Activated CD8-positive, alpha-beta memory T cell treated with anti-CD3 and anti-CD28 coated beads for 48 hours (primary cell): ENCODE measurements at regions not wholly inside any gene's neighbourhood (a gene's known extent, or its start where the extent isn't known, plus 50 kb on each side); places are given as distances from the start of the nearest gene placed in this dataset.
"Not testable (repeated sequence)": the region's sequence is repeated elsewhere in the genome, so short reads cannot be mapped to it uniquely, and the experiment has no call there.

ENCODE experiments used
- DNase-seq, 3 experiments: peaks; one replicate each; pipeline ENCODE4 v3.0.0-alpha.2; 2020; ENCODE audit warnings: low read depth in 2 of 3, low spot score in 2 of 3

DNA sequence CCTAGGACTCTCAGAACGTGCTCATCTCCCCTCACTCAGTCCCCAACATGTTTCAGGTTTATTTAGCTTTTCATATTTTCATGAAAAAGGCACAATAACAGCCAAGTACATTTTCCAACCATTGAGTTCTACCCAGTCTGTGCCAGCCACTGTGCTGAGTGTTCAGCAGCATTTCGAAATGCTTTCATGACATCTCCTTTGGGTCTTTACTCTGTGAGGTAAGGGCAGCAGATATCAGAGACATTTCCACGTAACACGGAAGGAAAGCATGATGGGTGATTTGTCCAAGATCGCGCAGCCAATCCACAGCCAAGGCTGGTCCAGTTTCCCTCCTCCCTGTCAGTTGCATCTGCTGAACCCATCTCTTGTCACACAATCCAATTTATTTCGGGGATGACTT, 192.6 kb upstream of the IRF2BP2 start:
- DNase-seq: not testable (repeated sequence)

DNA sequence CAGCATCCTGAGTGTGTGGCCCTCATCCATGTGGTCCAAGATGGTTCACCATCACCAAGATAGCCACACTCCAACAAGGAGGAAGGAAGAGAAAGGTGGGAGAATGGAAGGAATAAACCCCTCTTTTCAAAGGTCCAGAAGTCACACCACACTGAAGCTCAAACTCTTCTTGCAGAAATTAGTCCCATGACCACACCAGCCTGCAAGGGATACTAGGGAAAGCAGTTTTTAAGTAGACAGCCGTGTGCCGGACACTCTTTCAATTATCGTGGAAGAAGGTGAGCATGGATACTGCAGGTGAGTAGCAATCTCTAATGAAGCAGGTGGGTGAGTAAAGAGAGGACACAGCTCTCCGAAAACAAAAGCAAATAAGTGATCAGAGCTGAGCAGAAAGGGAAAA, 191.7 kb upstream of the IRF2BP2 start:
- not testable (repeated sequence) for DNase-seq

DNA sequence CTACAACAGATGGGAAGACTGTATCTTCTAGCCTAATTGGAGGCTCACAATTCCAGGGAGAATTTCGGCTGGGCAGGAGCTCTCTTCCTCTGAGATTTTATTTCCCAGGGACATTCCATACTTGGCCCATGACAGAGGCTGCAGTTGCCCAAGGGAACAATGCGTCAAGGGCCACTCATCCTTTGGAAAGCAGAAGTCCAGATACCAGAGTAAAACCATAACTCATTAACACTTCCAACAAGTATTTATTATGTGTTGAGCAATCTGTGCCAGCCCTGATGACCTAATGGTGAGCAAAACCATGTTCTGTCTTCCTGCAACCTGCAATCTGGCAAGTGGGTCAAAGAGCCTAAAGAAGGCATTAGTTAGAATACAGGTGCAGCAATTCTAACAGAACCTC, 191.2 kb upstream of the IRF2BP2 start:
- not testable (repeated sequence) for DNase-seq

DNA sequence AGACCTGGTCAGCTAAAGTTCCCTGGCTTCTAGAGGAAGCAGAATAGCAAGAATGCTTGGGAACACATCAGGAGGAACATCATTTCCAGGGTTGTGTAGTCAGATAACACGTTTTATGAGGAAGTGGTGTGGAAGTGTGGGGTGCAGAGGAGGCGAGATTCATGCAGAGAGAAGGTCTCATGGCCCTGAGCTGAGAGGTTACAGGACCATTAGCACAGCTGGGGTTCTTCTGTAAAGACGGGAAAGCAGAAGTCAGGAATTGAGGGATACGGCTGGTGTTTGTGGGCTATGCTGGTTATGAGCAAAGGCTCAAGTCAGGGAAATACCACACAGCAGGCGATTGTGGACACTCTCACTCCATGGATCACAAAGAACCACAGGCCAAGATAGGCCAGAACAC, 190.6 kb upstream of the IRF2BP2 start:
- DNase-seq: not testable (repeated sequence)

DNA sequence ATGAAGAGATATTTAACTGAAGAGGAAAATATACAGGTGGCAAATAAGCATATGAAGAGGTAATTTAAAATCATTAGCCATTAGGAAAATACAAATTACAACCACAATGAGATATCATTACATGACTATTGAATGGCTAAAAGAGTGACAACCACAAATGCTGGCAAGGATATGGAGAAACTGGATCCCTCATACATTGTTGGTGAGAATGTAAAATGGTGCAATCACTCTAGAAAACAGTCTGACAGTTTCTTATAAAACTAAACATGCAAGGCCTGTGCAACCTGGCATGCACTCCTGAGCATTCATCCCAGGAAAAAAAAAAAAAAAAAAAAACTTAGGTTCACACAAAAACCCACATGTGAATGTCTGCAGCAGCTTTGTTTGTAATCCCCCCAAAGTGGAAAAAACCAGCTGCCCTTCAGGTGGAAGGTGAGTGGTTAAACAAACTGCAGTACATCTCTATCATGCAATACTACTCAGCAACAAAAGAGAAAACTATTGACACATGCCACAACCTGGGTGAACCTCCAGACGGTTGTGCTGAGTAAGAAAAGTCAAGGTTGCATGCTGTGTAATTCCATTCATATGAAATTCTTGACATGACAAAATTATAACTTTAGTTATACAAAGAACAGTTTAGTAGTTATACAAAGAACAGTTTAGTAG, 189.2 kb upstream of the IRF2BP2 start:
- DNase-seq: not testable (repeated sequence)

DNA sequence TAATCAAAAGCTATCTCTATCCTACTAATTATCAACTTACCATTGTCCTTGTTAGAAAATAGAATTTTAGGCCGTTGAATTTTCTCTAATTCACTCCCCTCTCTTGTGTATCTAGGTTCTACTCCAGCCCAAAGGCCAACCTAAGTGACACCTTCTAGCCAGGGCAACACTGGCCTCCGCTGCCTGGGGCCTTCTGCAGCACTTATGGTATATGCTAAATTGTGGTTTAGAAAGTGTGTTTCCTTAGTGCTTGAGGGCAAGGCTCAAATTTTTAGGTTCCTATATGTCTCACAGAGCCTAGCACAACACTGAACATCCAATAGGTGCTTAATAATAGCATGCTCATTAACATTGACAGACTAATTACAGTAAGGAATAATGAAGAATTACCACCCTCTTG, 187.2 kb upstream of the IRF2BP2 start:
- DNase-seq: not testable (repeated sequence)

DNA sequence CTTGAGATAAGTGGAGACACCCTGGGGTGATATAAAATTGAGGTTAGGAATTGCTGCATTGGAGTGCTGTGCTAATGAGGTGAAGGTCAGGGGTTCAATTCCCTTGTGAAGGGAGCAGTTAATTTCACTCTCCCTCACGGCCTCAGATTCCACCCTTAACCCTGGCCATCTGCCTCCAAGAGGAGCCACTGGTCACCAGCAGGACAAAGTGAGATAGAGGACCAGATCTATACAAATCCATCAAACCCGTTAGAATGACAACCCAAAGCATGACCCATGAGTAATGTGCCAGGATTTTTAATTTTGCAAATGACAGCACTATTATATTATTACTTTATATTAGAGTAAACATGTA, 186.4 kb upstream of the IRF2BP2 start:
- not testable (repeated sequence) for DNase-seq

DNA sequence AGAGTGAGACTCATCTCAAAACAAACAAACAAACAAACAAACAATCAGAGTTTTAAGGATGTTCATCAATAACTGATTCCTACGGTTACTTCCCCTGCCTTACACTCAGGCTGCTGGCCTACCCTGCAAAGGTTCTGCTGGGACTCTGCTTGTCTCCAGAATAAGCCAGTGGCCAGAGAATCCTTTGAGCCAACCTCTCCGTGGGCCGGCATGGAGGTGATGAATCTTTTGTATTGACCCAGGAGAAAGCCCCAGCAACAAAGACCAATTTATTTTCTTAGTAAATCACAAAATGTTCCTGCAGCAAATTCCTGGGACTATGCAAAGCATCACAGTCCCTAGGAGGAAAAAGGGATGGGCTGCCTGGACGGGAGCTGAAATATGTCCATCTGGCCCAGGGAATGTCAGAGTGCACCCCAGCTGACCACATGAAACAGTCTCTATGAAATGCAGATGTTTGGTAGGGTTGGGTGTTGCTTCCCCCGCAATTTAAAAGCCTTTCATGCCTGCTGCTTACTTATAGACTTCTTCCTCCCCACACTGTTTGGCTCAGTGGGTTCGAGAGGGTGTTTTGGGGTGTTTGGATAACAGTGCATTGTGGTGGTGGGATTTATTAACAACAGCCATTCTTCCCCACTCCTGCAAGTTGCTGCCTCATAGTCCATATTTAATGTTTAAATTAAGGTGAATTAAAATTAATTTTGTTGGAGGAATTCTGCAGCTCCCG, 185.9 kb upstream of the IRF2BP2 start:
- DNase-seq: not testable (repeated sequence)

DNA sequence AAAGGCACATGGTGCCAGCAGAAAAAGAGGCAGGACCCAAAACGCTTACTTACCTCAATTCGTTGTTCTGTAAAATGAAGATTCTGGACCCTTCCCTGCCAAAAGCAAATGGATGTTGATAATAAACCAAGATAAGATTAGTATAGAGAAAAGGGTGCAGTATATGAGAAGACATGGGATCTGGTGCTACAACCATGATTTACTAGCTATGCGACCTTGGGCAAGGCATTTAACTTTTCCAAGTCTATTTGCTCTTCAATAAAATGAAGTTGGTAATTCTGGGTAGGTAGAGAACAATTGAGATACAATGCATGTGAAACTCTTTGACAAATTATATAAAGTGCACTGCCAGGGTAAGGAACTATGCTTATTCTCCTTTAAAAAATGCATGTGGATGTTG, 185.0 kb upstream of the IRF2BP2 start:
- not testable (repeated sequence) for DNase-seq

DNA sequence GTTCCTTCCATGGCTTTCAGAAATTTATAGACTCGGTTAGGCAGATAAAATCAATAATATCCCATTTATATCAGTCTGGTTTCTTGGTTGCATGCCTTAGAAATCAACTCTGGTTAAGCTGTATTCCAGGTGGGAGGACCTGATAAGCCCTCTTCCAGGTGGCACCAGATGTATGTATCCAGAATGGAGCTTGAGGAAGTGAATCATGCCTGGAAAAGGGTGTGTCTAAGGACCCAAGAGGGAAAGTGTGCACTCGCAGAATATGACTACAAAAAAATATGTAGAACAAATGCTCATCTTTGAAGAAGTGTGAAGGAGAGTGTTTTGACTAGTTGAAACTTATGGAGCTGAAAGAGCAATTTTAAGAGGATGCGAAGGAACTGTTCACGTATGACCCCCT, 184.5 kb upstream of the IRF2BP2 start:
- DNase-seq: not testable (repeated sequence)

DNA sequence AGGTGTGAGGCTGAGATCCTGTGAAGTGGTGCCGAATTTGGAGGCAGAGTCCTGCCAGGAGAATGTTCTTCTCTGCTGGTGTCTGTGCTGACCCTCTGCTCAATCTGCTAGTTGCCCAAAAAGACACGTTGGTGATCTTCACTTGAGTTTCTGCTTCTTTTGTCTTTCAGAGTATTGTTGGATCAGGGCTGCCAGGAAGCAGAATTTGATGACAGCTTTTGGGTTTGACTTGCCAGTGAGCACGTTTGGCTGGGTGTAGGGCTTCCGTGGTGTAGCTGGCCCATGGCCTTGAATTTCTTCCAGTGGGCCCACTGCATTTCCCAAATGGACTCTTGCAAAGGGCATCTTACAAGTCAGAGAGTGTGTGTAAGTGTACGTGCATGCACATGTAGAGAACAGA, 183.9 kb upstream of the IRF2BP2 start:
- DNase-seq: not testable (repeated sequence)

DNA sequence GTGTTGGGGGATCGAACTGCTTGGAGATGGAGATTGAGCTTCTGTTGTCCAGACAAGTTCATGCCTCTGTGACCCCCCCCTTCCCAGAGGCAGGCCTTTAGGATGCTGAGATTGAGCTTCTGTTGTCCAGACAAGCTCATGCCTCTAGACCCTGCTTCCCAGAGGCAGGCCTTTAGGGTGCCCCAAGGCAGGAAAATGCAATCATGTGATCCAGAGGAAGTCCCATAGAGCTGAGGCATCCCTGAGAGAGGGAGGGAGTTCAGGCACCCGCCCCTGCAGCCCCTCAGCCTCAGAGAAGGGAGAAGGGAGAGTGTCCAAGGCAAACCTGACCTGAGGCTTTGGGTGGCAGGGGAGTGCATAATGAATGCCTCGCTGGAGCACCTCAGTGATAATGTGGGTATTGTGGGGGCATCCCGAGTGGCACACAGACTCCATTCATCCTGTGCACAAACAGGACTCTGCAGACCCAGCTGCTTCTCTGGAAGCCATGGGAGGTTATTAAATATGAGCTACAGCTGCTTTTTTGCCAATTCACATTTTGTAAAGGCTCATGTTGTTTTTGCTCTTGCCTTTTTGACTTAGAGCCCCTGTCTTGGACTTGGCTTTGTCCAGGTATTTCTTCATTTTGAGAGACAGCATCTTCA, 182.4 kb upstream of the IRF2BP2 start:
- DNase-seq: not testable (repeated sequence)

DNA sequence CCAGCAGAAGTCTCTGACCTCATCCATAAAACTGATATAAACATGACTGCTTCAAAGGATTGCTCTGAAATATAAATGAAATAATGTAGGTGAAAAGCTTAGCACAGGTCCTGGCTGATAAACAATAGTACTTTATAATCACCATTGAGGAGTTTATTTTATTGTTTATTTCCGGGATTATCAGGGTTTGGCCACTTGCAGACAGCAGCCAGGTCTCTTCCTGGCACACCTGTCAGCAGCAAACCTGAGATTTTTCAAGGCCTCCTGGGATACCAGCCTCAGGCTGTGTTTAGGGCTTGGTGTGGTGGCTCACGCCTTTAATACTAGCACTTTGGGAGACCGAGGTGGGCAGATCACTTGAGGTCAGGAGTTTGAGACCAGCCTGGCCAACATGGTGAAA, 181.6 kb upstream of the IRF2BP2 start:
- DNase-seq: not testable (repeated sequence)

DNA sequence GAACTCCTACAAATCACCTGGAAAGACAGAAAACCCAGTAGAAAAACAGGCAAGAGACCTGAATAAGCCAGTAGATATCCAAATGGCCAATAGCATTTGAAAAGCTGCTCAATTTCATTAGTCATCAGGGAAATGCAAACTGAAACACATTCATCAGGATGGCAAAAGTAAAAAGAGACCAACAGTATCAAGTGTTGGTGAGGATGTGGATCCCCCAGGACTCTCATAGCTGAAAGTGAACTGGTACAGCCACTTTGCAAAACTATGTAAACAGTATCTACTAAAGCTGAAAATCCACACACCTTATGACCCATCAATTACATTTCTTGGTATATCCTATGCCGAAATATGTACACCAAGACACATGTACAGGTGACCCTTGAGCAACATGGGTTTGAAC, 180.4 kb upstream of the IRF2BP2 start:
- DNase-seq: not testable (repeated sequence)

DNA sequence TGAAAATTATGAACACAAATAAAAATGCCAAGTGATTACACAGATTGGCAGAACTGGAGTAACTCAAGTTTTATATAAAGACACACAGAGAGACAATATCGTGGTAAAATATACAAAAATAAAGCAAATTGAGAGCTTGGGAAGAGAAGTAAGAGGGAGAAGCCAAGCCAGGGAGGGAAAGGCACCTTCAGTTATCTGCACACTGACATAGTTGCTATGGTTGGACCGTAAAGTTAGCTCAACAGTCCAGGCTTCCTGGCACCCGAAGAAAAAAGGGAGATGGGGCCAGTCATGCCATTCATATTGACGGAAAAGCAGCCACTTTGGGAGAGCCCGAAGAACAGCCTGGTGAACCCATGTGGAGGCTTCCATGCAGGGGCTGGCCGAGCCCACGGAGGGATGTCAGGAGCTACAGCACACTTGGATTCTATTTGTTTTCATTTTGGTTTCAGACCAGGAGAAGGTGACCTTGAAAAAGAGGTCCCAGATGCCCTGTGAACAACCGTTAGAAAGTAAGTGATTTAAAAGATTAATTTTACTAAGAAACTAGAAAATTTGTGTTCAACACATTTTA, 177.1 kb upstream of the IRF2BP2 start:
- DNase-seq: not testable (repeated sequence)

DNA sequence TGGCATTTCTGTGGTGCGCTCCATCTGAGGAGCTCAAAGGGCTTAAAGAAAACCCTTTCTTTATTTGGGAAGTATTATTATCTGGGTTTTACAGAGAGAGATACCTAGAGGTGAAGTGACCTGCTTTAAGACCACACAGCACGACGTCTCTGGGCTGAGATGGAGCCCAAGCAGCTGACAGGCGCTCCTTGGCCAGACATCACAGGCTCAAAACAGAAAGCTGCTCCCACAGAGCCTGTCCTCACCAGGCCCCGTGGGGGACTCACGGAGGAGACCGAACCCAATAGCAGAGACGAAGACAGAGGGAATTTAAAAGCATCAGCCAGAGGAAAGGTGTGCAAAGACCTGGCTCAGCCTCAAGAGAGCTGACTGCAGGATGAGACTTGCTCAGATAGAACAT, 175.9 kb upstream of the IRF2BP2 start:
- not testable (repeated sequence) for DNase-seq

DNA sequence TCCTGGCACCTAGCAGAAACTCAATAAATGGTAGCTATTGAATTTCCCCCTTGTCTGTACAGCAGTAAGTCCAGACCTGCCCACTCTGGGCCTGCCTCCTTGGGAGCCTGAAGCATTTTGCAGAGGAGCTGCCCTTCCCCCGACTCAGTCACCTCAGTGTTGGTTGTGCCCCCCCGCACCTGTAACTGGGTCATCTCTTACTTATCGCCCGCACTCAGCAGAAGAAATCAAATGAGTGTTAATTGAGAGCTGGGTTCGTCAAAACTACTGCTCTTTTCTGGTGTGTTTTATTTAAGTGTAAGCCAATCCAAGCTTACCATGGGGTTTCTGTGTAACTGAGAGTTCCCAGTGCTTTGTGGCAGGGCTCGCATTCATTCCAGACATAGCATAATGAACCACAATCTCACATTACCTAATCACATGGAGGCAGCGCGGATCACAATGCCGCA, 175.5 kb upstream of the IRF2BP2 start:
- not testable (repeated sequence) for DNase-seq

DNA sequence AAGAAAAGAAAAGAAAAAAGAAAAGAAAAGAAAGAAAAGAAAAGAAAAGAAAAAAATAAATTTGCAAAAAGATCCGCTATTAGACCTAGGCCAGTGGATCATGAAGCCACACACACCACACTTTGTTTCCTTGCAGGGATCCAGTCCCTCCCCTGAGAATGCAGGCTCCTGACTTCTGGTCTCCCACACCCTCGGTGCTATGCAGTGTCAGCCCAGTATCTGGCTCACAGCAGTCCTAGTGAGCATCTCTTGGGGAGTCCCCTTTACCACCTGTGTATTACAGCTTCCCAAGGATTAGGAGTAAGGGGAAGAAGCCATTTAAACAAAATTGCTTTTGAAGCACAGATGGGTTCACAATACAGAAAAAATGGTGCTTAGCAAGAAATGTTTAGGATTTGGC, 174.1 kb upstream of the IRF2BP2 start:
- DNase-seq: not testable (repeated sequence)

DNA sequence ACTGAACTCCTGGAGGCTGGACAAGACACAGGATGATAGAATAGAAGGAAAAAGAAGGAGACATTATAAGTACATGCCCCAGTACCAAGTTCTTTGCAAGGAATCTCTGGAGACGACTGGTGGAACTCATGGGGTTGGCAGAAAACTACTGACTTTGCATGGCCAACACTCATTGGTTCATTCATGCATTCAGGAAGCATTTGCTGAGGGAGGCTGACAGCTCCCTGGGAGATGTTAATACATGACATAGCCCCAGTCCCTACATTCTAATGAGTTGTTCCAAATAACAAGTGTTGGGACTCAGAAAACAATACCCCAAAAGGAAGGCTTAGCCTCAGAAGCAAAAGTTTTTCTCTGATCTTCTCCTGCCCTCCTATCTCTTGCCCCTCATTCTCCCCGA, 172.8 kb upstream of the IRF2BP2 start:
- no peak for DNase-seq

DNA sequence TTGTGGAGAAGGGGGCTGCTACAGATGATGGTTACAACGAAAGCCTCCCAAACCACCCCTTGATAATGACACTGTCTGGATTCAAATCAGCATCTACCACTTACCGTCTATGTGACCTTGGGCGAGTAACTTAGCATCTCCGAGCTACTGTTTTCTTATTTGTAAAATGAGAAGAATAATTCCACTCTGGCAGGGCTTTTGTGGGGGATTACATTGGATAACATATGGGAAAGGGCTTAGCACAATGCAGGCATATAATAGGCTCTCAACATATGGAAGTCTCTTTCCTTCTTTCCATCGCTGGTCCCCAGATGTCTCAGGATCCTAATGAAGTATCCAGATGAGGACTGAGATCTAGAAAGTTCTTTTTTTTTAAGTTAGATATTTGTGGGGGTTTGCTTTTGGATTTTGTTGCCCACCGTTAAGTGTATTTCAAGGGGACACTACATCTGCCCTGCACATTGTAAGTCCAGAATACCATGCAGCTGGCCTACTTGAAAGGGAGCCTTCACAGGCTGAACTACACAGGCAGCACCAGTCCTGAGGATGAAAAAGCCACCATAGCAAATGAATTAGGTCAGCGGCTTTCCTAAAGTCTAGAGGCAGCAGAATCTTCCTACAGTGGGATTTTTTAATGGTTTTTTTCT, 172.2 kb upstream of the IRF2BP2 start:
- no peak for DNase-seq
